Neutrophil (primary cell): ENCODE measurements at regions not wholly inside any gene's neighbourhood (a gene's known extent, or its start where the extent isn't known, plus 50 kb on each side); places are given as distances from the start of the nearest gene placed in this dataset.
A peak's percentile ranks its signal among the peaks of the same experiment; 100 is the strongest.

Source experiments
- H3K27ac ChIP-seq: fragments of 200-600 bp; sonication (generic); 2 replicates; pipeline ENCODE4 v1.5.1; 2016; ENCODE audit warnings: mild to moderate bottlenecking, moderate library complexity
- H3K27me3 ChIP-seq: fragments of 200-600 bp; sonication (generic); 2 replicates; pipeline ENCODE4 v1.6.0; 2016; ENCODE audit warnings: mild to moderate bottlenecking
- H3K36me3 ChIP-seq: fragments of 200-600 bp; sonication (generic); 2 replicates; pipeline ENCODE4 v1.5.1; 2017
- H3K4me1 ChIP-seq, 2 experiments: fragments of 200-600 bp in 1 of 2; sonication (generic) in 1 of 2; 1 replicate in 1 of 2; 2 replicates in 1 of 2; pipeline versions ENCODE4 v1.5.1 to v1.6.1; 2013 to 2016; ENCODE audit warnings: low read depth in 1 of 2, low read length in 1 of 2, mild to moderate bottlenecking in 1 of 2, moderate library complexity in 1 of 2; ENCODE audit not compliant: control insufficient read depth in 1 of 2, insufficient read depth in 1 of 2
- H3K4me3 ChIP-seq, 2 experiments: fragments of 200-600 bp in 1 of 2; sonication (generic) in 1 of 2; 1 replicate in 1 of 2; 2 replicates in 1 of 2; pipeline ENCODE4 v1.5.1; 2013 to 2016; ENCODE audit warnings: low read depth in 1 of 2, low read length in 1 of 2, mild to moderate bottlenecking in 1 of 2, moderate library complexity in 1 of 2
- H3K9me3 ChIP-seq: fragments of 200-600 bp; sonication (generic); 2 replicates; pipeline ENCODE4 v1.5.1; 2016
- TF ChIP-seq, protein P1 (sequence below): fragments of 200-600 bp; sonication (generic); IDR thresholded peaks from 2 replicates; pipeline ENCODE4 v1.5.1; 2016; ENCODE audit warnings: antibody characterized with exemption

DNA sequence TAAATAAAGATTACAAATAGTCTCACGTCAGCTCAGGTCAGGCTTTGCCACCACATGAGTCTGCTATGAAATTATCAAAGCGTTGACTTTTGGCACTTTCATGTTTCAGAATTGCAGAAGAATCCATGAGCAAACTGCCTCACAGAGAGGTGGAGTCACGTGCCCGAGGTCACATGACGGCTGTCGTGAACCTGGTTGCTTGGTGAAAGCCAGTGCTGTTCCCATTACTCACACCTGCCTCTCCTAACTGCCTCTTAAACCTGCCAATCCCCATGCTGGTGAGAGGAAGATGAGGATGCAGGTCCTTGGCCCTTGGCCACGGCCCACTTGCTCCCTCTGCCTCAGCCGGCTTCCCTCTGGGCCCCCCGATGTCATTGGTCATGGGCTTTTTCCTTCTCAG lies 272.7 kb downstream of the BCL11B start:
- no peak overlapping the region for H3K4me3 ChIP-seq
- no peaks in the 10 kb centered on the region for H3K27me3 ChIP-seq
- no peak overlapping the region for H3K27ac ChIP-seq
- peaks cover 14% of the 10 kb centered on the region for H3K36me3 ChIP-seq
- TF ChIP-seq, protein P1, sequence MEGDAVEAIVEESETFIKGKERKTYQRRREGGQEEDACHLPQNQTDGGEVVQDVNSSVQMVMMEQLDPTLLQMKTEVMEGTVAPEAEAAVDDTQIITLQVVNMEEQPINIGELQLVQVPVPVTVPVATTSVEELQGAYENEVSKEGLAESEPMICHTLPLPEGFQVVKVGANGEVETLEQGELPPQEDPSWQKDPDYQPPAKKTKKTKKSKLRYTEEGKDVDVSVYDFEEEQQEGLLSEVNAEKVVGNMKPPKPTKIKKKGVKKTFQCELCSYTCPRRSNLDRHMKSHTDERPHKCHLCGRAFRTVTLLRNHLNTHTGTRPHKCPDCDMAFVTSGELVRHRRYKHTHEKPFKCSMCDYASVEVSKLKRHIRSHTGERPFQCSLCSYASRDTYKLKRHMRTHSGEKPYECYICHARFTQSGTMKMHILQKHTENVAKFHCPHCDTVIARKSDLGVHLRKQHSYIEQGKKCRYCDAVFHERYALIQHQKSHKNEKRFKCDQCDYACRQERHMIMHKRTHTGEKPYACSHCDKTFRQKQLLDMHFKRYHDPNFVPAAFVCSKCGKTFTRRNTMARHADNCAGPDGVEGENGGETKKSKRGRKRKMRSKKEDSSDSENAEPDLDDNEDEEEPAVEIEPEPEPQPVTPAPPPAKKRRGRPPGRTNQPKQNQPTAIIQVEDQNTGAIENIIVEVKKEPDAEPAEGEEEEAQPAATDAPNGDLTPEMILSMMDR = no peak
- H3K9me3 ChIP-seq = no peaks in the 10 kb centered on the region
- peaks cover 0 to 13% of the 10 kb centered on the region in 2 experiments for H3K4me1 ChIP-seq

DNA sequence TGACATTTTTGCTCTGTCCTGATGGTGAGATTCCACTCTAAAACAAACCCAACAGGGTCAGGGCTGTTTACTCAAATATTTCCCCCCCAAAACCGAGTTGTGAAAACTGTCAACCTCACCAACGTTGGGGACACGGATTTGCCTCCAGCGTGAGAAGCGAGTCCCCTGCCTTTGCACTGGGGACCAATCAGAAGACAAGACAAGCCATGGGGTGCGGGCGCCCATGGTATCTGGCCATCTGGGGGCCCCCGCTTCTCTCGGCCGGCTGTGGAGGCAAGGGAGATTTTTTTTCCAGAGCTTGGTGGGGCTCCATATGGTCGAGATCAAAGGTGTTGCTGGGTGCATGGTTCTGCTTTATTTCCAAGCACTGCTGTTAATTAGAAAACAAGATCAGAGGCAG lies 272.1 kb downstream of the BCL11B start:
- TF ChIP-seq, protein P1 = no peak
- H3K36me3 ChIP-seq = peaks cover 14% of the 10 kb centered on the region
- peaks cover 0 to 18% of the 10 kb centered on the region in 2 experiments for H3K4me1 ChIP-seq
- no peaks in the 10 kb centered on the region for H3K27me3 ChIP-seq
- H3K27ac ChIP-seq = no peak overlapping the region
- H3K9me3 ChIP-seq = no peaks in the 10 kb centered on the region
- H3K4me3 ChIP-seq = no peak overlapping the region

DNA sequence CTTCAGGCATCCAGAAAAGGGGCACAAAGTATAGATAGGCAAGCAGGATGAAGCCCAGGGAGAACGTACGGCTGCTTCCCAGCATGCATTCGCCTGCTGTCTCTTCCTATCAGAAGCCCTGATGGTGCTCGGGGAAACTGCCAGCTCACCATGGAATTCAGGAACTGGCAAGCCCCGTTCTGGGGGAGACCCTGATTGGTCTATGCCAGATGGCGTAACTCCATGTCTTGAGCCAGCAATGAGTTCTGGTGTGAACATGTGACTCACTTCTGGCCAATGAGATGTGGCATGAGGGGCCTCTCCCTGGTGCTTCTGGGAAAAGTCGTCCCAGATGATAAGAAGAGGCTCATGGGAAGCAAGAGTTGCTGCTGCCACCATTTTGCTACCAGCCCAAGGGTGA lies 270.8 kb downstream of the BCL11B start:
- H3K27me3 ChIP-seq = no peaks in the 10 kb centered on the region
- H3K27ac ChIP-seq = no peak overlapping the region
- TF ChIP-seq, protein P1 = no peak
- peaks cover 14% of the 10 kb centered on the region for H3K36me3 ChIP-seq
- H3K4me1 ChIP-seq = peaks cover 0 to 18% of the 10 kb centered on the region in 2 experiments
- H3K9me3 ChIP-seq = no peaks in the 10 kb centered on the region
- no peak overlapping the region for H3K4me3 ChIP-seq

DNA sequence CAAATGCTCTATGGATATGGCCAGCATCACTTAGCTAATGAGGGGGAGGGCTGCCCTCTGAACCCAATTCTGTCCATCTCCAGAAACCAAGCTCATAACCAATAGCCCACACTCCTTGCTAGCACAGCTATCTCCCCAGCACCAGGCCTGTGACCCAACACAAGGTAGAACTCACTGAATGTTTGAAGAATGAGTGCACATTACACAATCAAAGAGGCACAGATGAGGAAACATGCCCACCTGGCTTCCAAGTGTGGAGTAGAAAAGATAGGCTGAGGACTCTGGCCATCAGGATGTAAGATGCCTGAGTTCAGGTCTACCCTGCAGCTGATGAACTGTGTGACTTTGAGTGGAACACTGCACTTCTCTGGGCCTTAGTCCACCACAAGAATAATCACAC lies 268.4 kb downstream of the BCL11B start:
- Histone ChIP-seq H3K4me1 (peaks cover 0 to 18% of the 10 kb centered on the region in 2 experiments), H3K27ac (peak overlapping the region; percentile 73), H3K36me3 (peaks cover 14% of the 10 kb centered on the region), H3K9me3 (no peaks in the 10 kb centered on the region), H3K4me3 (no peak overlapping the region), H3K27me3 (no peaks in the 10 kb centered on the region)
- TF ChIP-seq, protein P1 = no peak

DNA sequence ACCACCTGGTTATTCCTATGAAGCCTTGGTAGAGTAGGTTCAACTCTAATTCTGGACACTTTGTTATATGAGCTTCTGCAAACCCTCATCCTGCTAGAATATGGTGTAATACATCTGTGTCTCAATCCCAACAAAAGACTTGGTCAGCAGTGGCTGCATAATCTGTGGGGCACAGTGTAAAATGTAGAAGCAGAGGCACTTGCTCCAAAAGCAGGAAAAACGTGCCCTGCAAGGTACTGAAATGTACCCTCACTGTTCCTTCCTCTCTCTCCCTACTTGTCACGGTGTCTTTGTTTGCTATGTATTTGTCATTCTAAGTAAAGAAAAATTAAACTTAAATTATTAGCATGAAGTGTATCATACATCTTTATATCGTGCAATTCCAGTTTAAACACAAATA lies 267.9 kb downstream of the BCL11B start:
- Histone ChIP-seq H3K27ac (peak overlapping the region; percentile 73), H3K4me3 (no peak overlapping the region), H3K27me3 (no peaks in the 10 kb centered on the region), H3K4me1 (peaks cover 0 to 18% of the 10 kb centered on the region in 2 experiments), H3K9me3 (no peaks in the 10 kb centered on the region), H3K36me3 (peaks cover 10% of the 10 kb centered on the region)
- TF ChIP-seq, protein P1 = no peak

DNA sequence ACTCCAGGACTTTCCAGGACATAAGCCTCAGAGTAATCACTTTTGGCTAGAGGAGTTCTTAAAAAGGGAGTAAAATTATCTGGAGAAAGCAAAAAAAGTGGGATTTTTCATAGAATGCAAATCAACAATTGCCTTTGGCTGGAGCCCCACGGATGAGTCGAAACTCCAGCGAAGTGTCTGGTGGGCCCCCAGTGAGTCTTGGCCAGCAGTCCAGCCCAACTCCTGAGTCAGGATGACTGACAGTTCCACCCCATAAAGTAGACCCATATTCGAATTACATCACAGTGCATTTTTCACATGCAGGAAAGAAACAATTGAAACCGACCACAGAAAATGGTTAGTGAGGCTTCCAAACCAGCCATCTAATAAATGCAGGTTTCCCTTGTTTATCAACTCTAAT lies 265.7 kb downstream of the BCL11B start:
- no peaks in the 10 kb centered on the region for H3K9me3 ChIP-seq
- no peak overlapping the region for H3K4me3 ChIP-seq
- peaks cover 0 to 18% of the 10 kb centered on the region in 2 experiments for H3K4me1 ChIP-seq
- TF ChIP-seq, protein P1 = no peak
- no peaks in the 10 kb centered on the region for H3K27me3 ChIP-seq
- no peaks in the 10 kb centered on the region for H3K36me3 ChIP-seq
- H3K27ac ChIP-seq = no peak overlapping the region
